ENCODE measurements at regions not wholly inside any gene's neighbourhood (a gene's known extent, or its start where the extent isn't known, plus 50 kb on each side); places are given as distances from the start of the nearest gene placed in this dataset.

DNA sequence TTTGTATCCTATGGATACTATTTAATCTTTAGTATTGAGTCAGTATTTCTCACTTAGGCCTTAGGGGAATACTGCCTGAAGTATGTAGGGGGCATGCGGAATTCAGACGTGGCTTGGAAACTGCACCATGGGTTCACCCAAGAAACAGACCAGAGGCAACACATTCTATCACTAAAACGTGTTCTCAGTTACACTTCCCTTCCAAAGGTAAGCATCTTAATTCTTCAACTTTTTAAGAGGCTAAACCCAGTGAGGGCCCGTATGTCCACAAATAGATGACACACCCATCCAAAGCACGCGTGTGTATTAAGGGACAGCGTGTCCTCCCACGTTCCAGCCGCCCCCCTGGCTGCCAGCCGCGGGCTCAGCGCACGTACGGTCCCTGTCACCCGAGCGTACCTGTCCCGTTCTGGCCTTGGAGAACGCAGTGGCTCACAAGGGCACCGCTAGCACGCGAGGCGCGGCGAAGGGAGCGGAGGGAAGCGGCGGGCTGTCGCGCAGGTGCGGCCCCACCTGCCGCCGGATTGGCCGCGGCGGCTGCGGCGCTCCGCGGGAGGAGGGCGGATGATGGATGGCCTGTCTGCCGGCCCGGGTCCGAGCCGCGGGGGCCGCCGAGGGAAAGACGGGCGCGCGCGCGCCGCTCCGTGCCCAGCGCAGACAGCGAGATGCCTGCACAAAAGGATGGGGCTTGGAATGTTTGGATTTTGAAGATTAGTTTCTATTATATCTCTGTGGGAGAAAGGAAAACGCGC is 1003.9 kb upstream of the NR2F2 start:
- no peak overlapping the region for H3K27ac ChIP-seq (ENCODE audit: low read depth, low read length, poor library complexity, severe bottlenecking)
- ChIA-PET POLR2A (ENCODE audit: low non-redundant PET) (no interaction called here), CTCF (no interaction called here)
- no TSS peak for BruUV-seq (replicated peaks)
- H3K4me3 ChIP-seq (ENCODE audit: low read depth, low read length, poor library complexity, severe bottlenecking): no peak overlapping the region
- TF ChIP-seq, protein P1, sequence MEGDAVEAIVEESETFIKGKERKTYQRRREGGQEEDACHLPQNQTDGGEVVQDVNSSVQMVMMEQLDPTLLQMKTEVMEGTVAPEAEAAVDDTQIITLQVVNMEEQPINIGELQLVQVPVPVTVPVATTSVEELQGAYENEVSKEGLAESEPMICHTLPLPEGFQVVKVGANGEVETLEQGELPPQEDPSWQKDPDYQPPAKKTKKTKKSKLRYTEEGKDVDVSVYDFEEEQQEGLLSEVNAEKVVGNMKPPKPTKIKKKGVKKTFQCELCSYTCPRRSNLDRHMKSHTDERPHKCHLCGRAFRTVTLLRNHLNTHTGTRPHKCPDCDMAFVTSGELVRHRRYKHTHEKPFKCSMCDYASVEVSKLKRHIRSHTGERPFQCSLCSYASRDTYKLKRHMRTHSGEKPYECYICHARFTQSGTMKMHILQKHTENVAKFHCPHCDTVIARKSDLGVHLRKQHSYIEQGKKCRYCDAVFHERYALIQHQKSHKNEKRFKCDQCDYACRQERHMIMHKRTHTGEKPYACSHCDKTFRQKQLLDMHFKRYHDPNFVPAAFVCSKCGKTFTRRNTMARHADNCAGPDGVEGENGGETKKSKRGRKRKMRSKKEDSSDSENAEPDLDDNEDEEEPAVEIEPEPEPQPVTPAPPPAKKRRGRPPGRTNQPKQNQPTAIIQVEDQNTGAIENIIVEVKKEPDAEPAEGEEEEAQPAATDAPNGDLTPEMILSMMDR (conservative IDR thresholded peaks at IDR 0.05; ENCODE audit: low read depth, low read length): no peak
- TF ChIP-seq EZH2 (IDR thresholded peaks at IDR 0.05; ENCODE audit: borderline replicate concordance, low read depth, low read length, poor library complexity, severe bottlenecking): no peak
- no peaks in the 10 kb centered on the region for H3K36me3 ChIP-seq (ENCODE audit: insufficient read depth, low read length, poor library complexity, severe bottlenecking)
- no peaks in the 10 kb centered on the region for H3K27me3 ChIP-seq (replicated peaks; ENCODE audit: insufficient read depth, low read depth, low read length, poor library complexity)
- H3K9me3 ChIP-seq (ENCODE audit: low read depth, low read length, poor library complexity, severe bottlenecking): no peaks in the 10 kb centered on the region
- DNase-seq (ENCODE audit: low spot score): no peak
- no peaks in the 10 kb centered on the region for H3K4me1 ChIP-seq (ENCODE audit: insufficient read depth, low read length, poor library complexity, severe bottlenecking)
- intact Hi-C loops (cut with micrococcal nuclease; ENCODE audit: unreplicated experiment): no loop called here

DNA sequence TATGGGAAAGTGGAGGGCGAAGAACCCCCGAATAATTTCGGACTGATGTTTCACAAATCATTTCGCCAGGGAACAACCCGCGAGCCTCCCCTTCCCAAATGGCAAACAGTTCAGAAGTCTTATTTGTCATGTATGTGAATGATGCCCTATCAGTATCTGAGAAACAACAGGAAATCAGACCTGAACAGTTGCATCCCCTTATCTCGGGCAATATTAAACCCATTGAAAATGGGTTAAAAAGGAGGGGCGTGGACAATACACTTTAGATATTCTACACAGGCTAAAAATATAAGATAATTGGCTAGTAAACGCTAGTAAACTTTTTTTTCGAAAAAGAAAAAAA is 1003.3 kb upstream of the NR2F2 start:
- no peak for DNase-seq (ENCODE audit: low spot score)
- intact Hi-C loops (cut with micrococcal nuclease; ENCODE audit: unreplicated experiment): no loop called here
- BruUV-seq (replicated peaks): no TSS peak
- CTCF ChIA-PET: no interaction called here
- TF ChIP-seq EZH2 (IDR thresholded peaks at IDR 0.05; ENCODE audit: borderline replicate concordance, low read depth, low read length, poor library complexity, severe bottlenecking): no peak
- Histone ChIP-seq H3K36me3 (ENCODE audit: insufficient read depth, low read length, poor library complexity, severe bottlenecking) (no peaks in the 10 kb centered on the region), H3K27ac (ENCODE audit: low read depth, low read length, poor library complexity, severe bottlenecking) (no peak overlapping the region), H3K27me3 (replicated peaks; ENCODE audit: insufficient read depth, low read depth, low read length, poor library complexity) (no peaks in the 10 kb centered on the region), H3K4me1 (ENCODE audit: insufficient read depth, low read length, poor library complexity, severe bottlenecking) (no peaks in the 10 kb centered on the region), H3K4me3 (ENCODE audit: low read depth, low read length, poor library complexity, severe bottlenecking) (no peak overlapping the region), H3K9me3 (ENCODE audit: low read depth, low read length, poor library complexity, severe bottlenecking) (no peaks in the 10 kb centered on the region)
- POLR2A ChIA-PET (ENCODE audit: low non-redundant PET): no interaction called here

DNA sequence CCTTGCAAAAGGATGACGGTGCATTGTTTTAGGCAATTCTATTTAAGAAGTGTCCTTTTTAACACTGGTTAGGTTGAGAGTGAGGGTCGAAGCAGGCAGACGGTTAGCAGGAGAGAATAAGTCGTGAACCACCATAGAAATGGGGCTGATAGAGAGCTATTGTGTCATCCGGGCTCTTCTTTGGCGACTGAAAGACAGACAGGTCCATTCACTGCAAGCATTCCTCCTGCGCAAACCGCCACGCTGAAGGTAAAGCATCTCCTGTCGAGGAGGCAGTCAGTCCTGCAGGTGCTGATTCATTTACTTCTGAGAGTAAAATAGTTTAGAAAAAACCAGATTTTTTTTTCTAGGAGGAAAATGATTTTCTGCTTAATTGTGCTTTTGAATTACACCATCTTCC is 1002.8 kb upstream of the NR2F2 start:
- Histone ChIP-seq H3K9me3 (ENCODE audit: low read depth, low read length, poor library complexity, severe bottlenecking) (no peaks in the 10 kb centered on the region), H3K27ac (ENCODE audit: low read depth, low read length, poor library complexity, severe bottlenecking) (no peak overlapping the region), H3K4me1 (ENCODE audit: insufficient read depth, low read length, poor library complexity, severe bottlenecking) (no peaks in the 10 kb centered on the region), H3K27me3 (replicated peaks; ENCODE audit: insufficient read depth, low read depth, low read length, poor library complexity) (no peaks in the 10 kb centered on the region), H3K36me3 (ENCODE audit: insufficient read depth, low read length, poor library complexity, severe bottlenecking) (no peaks in the 10 kb centered on the region), H3K4me3 (ENCODE audit: low read depth, low read length, poor library complexity, severe bottlenecking) (no peak overlapping the region)
- POLR2A ChIA-PET (ENCODE audit: low non-redundant PET): no interaction called here
- BruUV-seq (replicated peaks): no TSS peak
- no peak for DNase-seq (ENCODE audit: low spot score)
- CTCF ChIA-PET: no interaction called here
- intact Hi-C loops (cut with micrococcal nuclease; ENCODE audit: unreplicated experiment): no loop called here
- TF ChIP-seq, protein P1 (conservative IDR thresholded peaks at IDR 0.05; ENCODE audit: low read depth, low read length): no peak
- no peak for TF ChIP-seq EZH2 (IDR thresholded peaks at IDR 0.05; ENCODE audit: borderline replicate concordance, low read depth, low read length, poor library complexity, severe bottlenecking)

DNA sequence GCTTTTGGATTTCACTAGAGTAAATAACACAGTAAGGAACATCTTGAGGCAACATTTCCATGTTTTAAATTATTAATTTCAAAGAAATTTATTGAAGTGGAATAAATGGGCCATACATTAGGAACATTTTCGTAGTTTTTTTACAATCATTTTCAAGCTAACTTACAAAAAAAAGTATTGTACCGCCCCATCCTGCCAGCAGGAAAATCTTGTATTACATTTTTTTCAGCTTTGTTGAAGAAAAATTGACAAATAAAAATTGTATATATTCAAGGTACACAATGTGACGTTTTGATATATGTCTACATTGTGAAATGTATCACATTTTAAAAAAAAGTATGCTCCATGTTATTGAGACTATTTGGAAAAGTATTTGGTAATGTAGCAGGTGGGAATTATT is 1001.9 kb upstream of the NR2F2 start:
- CTCF ChIA-PET: no interaction called here
- Histone ChIP-seq H3K4me3 (ENCODE audit: low read depth, low read length, poor library complexity, severe bottlenecking) (no peak overlapping the region), H3K36me3 (ENCODE audit: insufficient read depth, low read length, poor library complexity, severe bottlenecking) (no peaks in the 10 kb centered on the region), H3K27me3 (replicated peaks; ENCODE audit: insufficient read depth, low read depth, low read length, poor library complexity) (no peaks in the 10 kb centered on the region), H3K9me3 (ENCODE audit: low read depth, low read length, poor library complexity, severe bottlenecking) (no peaks in the 10 kb centered on the region), H3K4me1 (ENCODE audit: insufficient read depth, low read length, poor library complexity, severe bottlenecking) (no peaks in the 10 kb centered on the region), H3K27ac (ENCODE audit: low read depth, low read length, poor library complexity, severe bottlenecking) (no peak overlapping the region)
- DNase-seq (ENCODE audit: low spot score): no peak
- BruUV-seq (replicated peaks): no TSS peak
- intact Hi-C loops (cut with micrococcal nuclease; ENCODE audit: unreplicated experiment): no loop called here
- TF ChIP-seq EZH2 (IDR thresholded peaks at IDR 0.05; ENCODE audit: borderline replicate concordance, low read depth, low read length, poor library complexity, severe bottlenecking): no peak
- TF ChIP-seq, protein P1 (conservative IDR thresholded peaks at IDR 0.05; ENCODE audit: low read depth, low read length): no peak
- POLR2A ChIA-PET (ENCODE audit: low non-redundant PET): no interaction called here
